Tibial artery (tissue), 4 donors: ENCODE measurements at regions not wholly inside any gene's neighbourhood (a gene's known extent, or its start where the extent isn't known, plus 50 kb on each side); places are given as distances from the start of the nearest gene placed in this dataset.

Source experiments
- DNase-seq, 2 donors: peaks; one replicate each; pipeline ENCODE4 v3.0.0-alpha.2; 2019
- H3K27ac ChIP-seq, 2 donors: fragments of 200-600 bp; sonication (generic) in 1 of 2; 1 replicate in 1 of 2; 2 replicates in 1 of 2; pipeline ENCODE4 v1.5.1; 2018 to 2019; ENCODE audit warnings: mild to moderate bottlenecking in 1 of 2
- H3K27me3 ChIP-seq, 2 donors: fragments of 200-600 bp; sonication (generic) in 1 of 2; one replicate each; pipeline versions ENCODE4 v1.5.1 to v1.6.0; 2016 to 2019
- H3K36me3 ChIP-seq, 3 donors: fragments of 200-600 bp; sonication (generic) in 2 of 3; one replicate each; pipeline ENCODE4 v1.5.1; 2016 to 2019; ENCODE audit warnings: mild to moderate bottlenecking in 2 of 3
- H3K4me1 ChIP-seq, 4 donors: fragments of 200-600 bp; sonication (generic) in 2 of 4; 1 replicate in 3 of 4; 2 replicates in 1 of 4; pipeline ENCODE4 v1.5.1; 2016 to 2019
- H3K4me3 ChIP-seq, 2 donors: fragments of 200-600 bp; sonication (generic) in 1 of 2; 1 replicate in 1 of 2; 2 replicates in 1 of 2; pipeline ENCODE4 v1.5.1; 2018 to 2019; ENCODE audit warnings: mild to moderate bottlenecking in 2 of 2
- H3K9me3 ChIP-seq, 3 donors: fragments of 200-600 bp; sonication (generic) in 1 of 3; one replicate each; pipeline ENCODE4 v1.5.1; 2016 to 2019
- CTCF ChIP-seq, 2 experiments: fragments of 200-600 bp in 1 of 2; fragments of 450-650 bp in 1 of 2; IDR thresholded peaks; one replicate each; pipeline ENCODE4 v1.5.1; 2017 to 2019; ENCODE audit warnings: antibody characterized with exemption in 2 of 2, mild to moderate bottlenecking in 1 of 2, moderate library complexity in 1 of 2
- intact Hi-C: fragments of 100-400 bp; cut with DNase I; formaldehyde crosslinking; loops from one replicate; pipeline ENCODE4 v1.15.0; 2023; ENCODE audit warnings: low total_unique reads

DNA sequence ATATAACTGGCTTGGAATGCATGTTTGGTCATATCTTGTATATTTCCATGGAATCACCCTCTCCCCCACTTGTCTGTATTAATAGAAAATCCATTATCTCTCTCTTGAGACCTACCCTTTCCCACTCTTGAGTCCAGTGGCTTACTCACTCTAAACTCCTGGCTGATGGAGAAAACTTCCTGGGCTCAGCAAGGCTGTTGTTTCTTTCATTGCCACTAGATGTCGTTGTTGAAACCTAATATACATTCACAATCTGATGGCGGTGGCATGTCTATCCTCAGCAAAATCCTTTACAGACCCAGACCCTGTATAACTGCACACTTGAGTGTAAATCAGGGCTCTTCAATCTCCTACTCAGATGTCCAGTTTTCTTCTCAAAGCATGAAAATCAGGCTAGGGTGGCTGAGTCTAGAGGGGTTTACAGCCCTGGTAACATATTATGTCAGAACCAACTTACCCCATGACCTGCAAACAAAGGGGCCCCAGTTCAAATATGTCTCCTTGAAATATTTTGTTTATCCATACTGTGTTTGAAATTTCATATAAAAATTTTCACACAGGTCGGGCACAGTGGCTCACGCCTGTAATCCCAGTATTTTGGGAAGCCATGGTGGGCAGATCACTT is 70.0 kb upstream of the FAM241A start:
- no peak for DNase-seq
- intact Hi-C loops: no loop called here

DNA sequence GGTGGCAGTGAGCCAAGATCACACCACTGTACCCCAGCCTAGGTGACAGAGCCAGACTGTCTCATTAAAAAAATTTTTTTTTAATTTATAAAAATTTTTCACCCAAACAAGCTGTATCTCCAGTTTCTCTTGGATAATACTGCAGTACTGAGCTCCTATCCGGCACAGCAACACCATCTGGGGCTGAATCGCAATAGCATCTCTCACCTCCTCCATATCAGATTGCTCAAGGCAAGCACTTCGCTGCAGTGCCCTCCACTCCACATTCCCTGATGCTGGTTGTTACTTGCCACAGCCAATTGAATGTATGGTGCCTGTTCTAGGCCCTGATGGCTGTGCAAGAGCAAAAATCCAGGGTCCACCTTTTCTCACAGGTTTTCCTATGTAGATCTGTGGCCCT is 69.3 kb upstream of the FAM241A start:
- Histone ChIP-seq H3K4me3 (no peak overlapping the region), H3K27ac (no peak overlapping the region), H3K9me3 (no peaks in the 10 kb centered on the region), H3K4me1 (no peaks in the 10 kb centered on the region), H3K27me3 (no peaks in the 10 kb centered on the region), H3K36me3 (no peaks in the 10 kb centered on the region)
- intact Hi-C loops: no loop called here
- no peak for TF ChIP-seq CTCF (IDR thresholded peaks at IDR 0.05)
- no peak for DNase-seq

More for the DNA sequence above, 70.0 kb upstream of the FAM241A start:
- Histone ChIP-seq H3K4me1 (no peaks in the 10 kb centered on the region), H3K4me3 (no peak overlapping the region), H3K36me3 (no peaks in the 10 kb centered on the region), H3K9me3 (no peaks in the 10 kb centered on the region), H3K27ac (no peak overlapping the region), H3K27me3 (no peaks in the 10 kb centered on the region)
- peak in 1 of 2 experiments; percentile 49 for TF ChIP-seq CTCF (IDR thresholded peaks at IDR 0.05)

DNA sequence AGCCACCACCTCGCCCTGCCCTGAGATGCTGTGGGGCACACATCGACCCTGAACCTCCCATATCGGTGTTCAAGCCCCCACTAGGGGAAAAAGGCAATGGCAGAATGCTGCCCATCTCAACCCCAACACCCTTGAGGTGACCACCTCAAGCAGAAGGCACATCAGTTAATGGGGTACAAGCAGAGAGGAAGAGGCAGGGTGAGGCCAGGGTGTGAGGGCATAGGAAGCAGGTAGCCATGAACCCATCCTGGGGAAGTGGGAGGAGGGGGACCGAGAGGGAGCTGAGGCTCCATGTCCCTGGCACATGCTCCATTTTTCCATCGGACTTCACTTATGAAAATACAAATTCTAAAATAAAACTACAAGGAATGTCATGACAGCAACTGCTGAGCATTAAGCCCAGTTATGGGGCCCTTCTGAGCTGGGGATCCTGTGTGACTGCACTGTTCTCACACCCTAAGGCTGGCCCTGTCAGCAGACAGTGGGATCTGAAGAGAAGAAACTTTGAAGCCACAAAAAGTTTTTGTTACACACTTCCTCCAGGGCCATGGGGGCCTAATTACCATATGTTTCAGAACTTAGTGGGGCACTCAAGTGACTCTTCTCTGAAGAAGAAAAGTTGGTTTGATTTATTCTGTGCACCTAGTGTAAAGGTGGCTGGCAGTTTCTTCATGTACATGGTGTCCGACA is 68.2 kb upstream of the FAM241A start:
- TF ChIP-seq CTCF (IDR thresholded peaks at IDR 0.05): no peak
- Histone ChIP-seq H3K27ac (no peak overlapping the region), H3K4me3 (no peak overlapping the region), H3K4me1 (no peaks in the 10 kb centered on the region), H3K27me3 (no peaks in the 10 kb centered on the region), H3K9me3 (no peaks in the 10 kb centered on the region), H3K36me3 (no peaks in the 10 kb centered on the region)
- DNase-seq: no peak
- intact Hi-C loops: no loop called here

- Histone ChIP-seq H3K4me1 (no peaks in the 10 kb centered on the region), H3K36me3 (no peaks in the 10 kb centered on the region), H3K27ac (no peak overlapping the region), H3K9me3 (no peaks in the 10 kb centered on the region), H3K4me3 (no peak overlapping the region), H3K27me3 (no peaks in the 10 kb centered on the region)
- intact Hi-C loops: no loop called here
- no peak for DNase-seq
- no peak for TF ChIP-seq CTCF (IDR thresholded peaks at IDR 0.05)
Measured at GRCh38 chr4:112077743-112078142, 67.5 kb upstream of the FAM241A start.

DNA sequence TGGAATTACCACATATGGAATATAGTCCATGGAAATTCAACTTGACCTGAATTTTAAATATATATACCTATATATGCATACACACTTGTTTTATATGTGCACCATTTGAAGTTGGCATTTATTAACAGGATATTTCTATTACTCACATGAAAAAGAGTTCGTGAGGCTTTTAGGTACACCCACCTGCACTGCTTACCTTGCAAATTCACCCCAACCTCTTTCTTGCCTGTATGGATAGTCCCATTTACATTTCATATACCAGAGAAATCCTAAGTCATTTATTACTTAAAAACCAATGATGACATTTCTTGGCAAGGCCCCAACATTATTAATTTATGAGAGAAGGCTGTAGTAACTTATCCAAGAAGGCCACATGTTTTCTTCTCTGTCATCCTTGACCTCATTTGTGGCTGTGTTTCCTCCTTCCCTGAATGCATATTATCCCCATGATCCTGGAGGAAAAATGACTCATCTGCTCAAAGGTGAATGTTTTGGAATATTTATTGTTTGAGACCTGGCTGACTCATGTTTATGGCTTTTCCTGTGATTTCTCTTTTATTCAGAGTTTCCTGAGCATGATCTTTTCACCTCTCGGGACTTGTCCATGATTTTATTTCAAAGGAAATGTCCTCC is 62.2 kb upstream of the FAM241A start:
- Histone ChIP-seq H3K27me3 (no peaks in the 10 kb centered on the region), H3K27ac (no peak overlapping the region), H3K4me1 (no peaks in the 10 kb centered on the region), H3K4me3 (no peak overlapping the region), H3K36me3 (no peaks in the 10 kb centered on the region), H3K9me3 (no peaks in the 10 kb centered on the region)
- DNase-seq: no peak
- intact Hi-C loops: no loop called here
- TF ChIP-seq CTCF (IDR thresholded peaks at IDR 0.05): no peak
